OCI-LY1 (cell line): ENCODE measurements at regions not wholly inside any gene's neighbourhood (a gene's known extent, or its start where the extent isn't known, plus 50 kb on each side); places are given as distances from the start of the nearest gene placed in this dataset.

Experiments
- H2AFZ ChIP-seq: fragments of 200-600 bp; sonication (generic), shearing (Covaris generic); 2 replicates; pipeline ENCODE4 v1.6.0; 2014; ENCODE audit warnings: antibody characterized with exemption, mild to moderate bottlenecking, low read length
- H3F3A ChIP-seq: fragments of 200-600 bp; sonication (generic), shearing (Covaris generic); 2 replicates; pipeline ENCODE4 v1.6.0; 2014; ENCODE audit warnings: mild to moderate bottlenecking, antibody characterized with exemption, low read length, moderate library complexity; ENCODE audit not compliant: insufficient read depth
- H3K27ac ChIP-seq: fragments of 200-600 bp; sonication (generic); 2 replicates; pipeline ENCODE4 v1.5.1; 2014; ENCODE audit warnings: low read length, mixed run types, mild to moderate bottlenecking, low read depth; ENCODE audit not compliant: poor library complexity, severe bottlenecking
- H3K27me3 ChIP-seq: fragments of 200-600 bp; sonication (generic); 2 replicates; pipeline ENCODE4 v1.6.0; 2014; ENCODE audit warnings: antibody characterized with exemption, mild to moderate bottlenecking, low read length, moderate library complexity; ENCODE audit not compliant: insufficient read depth
- H3K36me3 ChIP-seq: fragments of 200-600 bp; sonication (generic); 2 replicates; pipeline ENCODE4 v1.6.1; 2014; ENCODE audit warnings: mild to moderate bottlenecking, antibody characterized with exemption, low read length, moderate library complexity, mixed read lengths; ENCODE audit not compliant: insufficient read depth
- H3K4me1 ChIP-seq: fragments of 200-600 bp; sonication (generic); 2 replicates; pipeline ENCODE4 v1.5.1; 2014; ENCODE audit warnings: mild to moderate bottlenecking, low read length, moderate library complexity; ENCODE audit not compliant: insufficient read depth, severe bottlenecking
- H3K4me2 ChIP-seq: fragments of 200-600 bp; sonication (generic), shearing (Covaris generic); 2 replicates; pipeline ENCODE4 v1.6.1; 2014; ENCODE audit warnings: low read length
- H3K4me3 ChIP-seq: fragments of 200-600 bp; sonication (generic); 2 replicates; pipeline ENCODE4 v1.5.1; 2014; ENCODE audit warnings: low read length, low read depth, mild to moderate bottlenecking, mixed read lengths; ENCODE audit not compliant: poor library complexity, severe bottlenecking
- H3K79me2 ChIP-seq: fragments of 200-600 bp; shearing (Covaris generic); 2 replicates; pipeline ENCODE4 v1.6.1; 2016; ENCODE audit warnings: mixed run types, low read length, mixed read lengths; ENCODE audit not compliant: insufficient read depth
- H3K9ac ChIP-seq: fragments of 200-600 bp; sonication (generic), shearing (Covaris generic); 2 replicates; pipeline ENCODE4 v1.6.1; 2014; ENCODE audit warnings: mild to moderate bottlenecking, low read length, mixed read lengths
- H3K9me2 ChIP-seq: fragments of 200-600 bp; sonication (generic), shearing (Covaris generic); 2 replicates; pipeline ENCODE4 v1.6.1; 2014; ENCODE audit warnings: low read depth, mild to moderate bottlenecking, low read length, mixed read lengths
- H3K9me3 ChIP-seq: fragments of 200-600 bp; shearing (Covaris generic); 2 replicates; pipeline ENCODE4 v1.6.1; 2014; ENCODE audit warnings: low read length, mixed read lengths
- H4K20me1 ChIP-seq: fragments of 200-600 bp; sonication (generic), shearing (Covaris generic); 2 replicates; pipeline ENCODE4 v1.6.0; 2016; ENCODE audit warnings: mild to moderate bottlenecking, low read length; ENCODE audit not compliant: insufficient read depth
- CTCF ChIP-seq: fragments of 200-600 bp; sonication (generic), shearing (Covaris generic); IDR thresholded peaks from 2 replicates; pipeline ENCODE4 v1.5.1; 2017; ENCODE audit warnings: mild to moderate bottlenecking, antibody characterized with exemption, low read length, moderate library complexity, mixed read lengths
- EZH2 ChIP-seq: fragments of 200-600 bp; sonication (generic), shearing (Covaris generic); IDR thresholded peaks from 2 replicates; pipeline ENCODE4 v1.8.0; 2017; ENCODE audit warnings: borderline replicate concordance, mixed run types, mild to moderate bottlenecking, antibody characterized with exemption, low read length, moderate library complexity, mixed read lengths

GRCh38 chr9:94175669-94176068 is 83.4 kb upstream of the ZNF169 start:
- no peak overlapping the region for H3K4me2 ChIP-seq
- H3K79me2 ChIP-seq = peaks cover 67% of the 10 kb centered on the region
- no peak overlapping the region for H3K27ac ChIP-seq
- no peak overlapping the region for H3K9ac ChIP-seq
- H3K9me3 ChIP-seq = no peaks in the 10 kb centered on the region
- no peaks in the 10 kb centered on the region; the same call in 1 of the 2 replicates for H3F3A ChIP-seq
- H3K27me3 ChIP-seq = no peaks in the 10 kb centered on the region
- H3K9me2 ChIP-seq = no peaks in the 10 kb centered on the region
- TF ChIP-seq CTCF (no peak), EZH2 (no peak)
- H3K4me1 ChIP-seq = peaks cover 38% of the 10 kb centered on the region
- H3K36me3 ChIP-seq = peaks cover 77% of the 10 kb centered on the region
- no peak overlapping the region for H3K4me3 ChIP-seq
- no peak overlapping the region for H2AFZ ChIP-seq
- H4K20me1 ChIP-seq = peaks cover 3% of the 10 kb centered on the region

- TF ChIP-seq CTCF (no peak), EZH2 (no peak)
- Histone ChIP-seq H3K4me3 (no peak overlapping the region), H3K79me2 (peaks cover 58% of the 10 kb centered on the region)
These were observed 82.5 kb upstream of the ZNF169 start for GRCh38 chr9:94176608-94177007.

GRCh38 chr9:94178927-94179326 is 80.2 kb upstream of the ZNF169 start:
- peaks cover 57% of the 10 kb centered on the region for H3K36me3 ChIP-seq
- peaks cover 24% of the 10 kb centered on the region for H3K4me1 ChIP-seq
- H3K4me2 ChIP-seq = no peak overlapping the region
- H4K20me1 ChIP-seq = peaks cover 3% of the 10 kb centered on the region
- H3K27ac ChIP-seq = no peak overlapping the region
- H3K9me2 ChIP-seq = no peaks in the 10 kb centered on the region
- no peak overlapping the region for H3K9ac ChIP-seq
- no peak overlapping the region for H3K4me3 ChIP-seq
- no peaks in the 10 kb centered on the region for H3K27me3 ChIP-seq
- TF ChIP-seq CTCF = no peak
- TF ChIP-seq EZH2 = no peak
- no peak overlapping the region for H2AFZ ChIP-seq
- H3F3A ChIP-seq = no peaks in the 10 kb centered on the region; the same call in 1 of the 2 replicates
- no peaks in the 10 kb centered on the region for H3K9me3 ChIP-seq
- H3K79me2 ChIP-seq = peaks cover 35% of the 10 kb centered on the region

More at GRCh38 chr9:94176608-94177007, 82.5 kb upstream of the ZNF169 start:
- Histone ChIP-seq H3K9ac (no peak overlapping the region), H4K20me1 (peaks cover 3% of the 10 kb centered on the region), H2AFZ (no peak overlapping the region), H3K9me2 (no peaks in the 10 kb centered on the region), H3K27ac (no peak overlapping the region), H3F3A (no peaks in the 10 kb centered on the region; the same call in 1 of the 2 replicates), H3K9me3 (no peaks in the 10 kb centered on the region), H3K36me3 (peaks cover 73% of the 10 kb centered on the region), H3K4me1 (peaks cover 40% of the 10 kb centered on the region), H3K27me3 (no peaks in the 10 kb centered on the region), H3K4me2 (no peak overlapping the region)
